ENCODE measurements at regions not wholly inside any gene's neighbourhood (a gene's known extent, or its start where the extent isn't known, plus 50 kb on each side); places are given as distances from the start of the nearest gene placed in this dataset.

GRCh38 chr4:132824761-132825160 lies 324.3 kb upstream of the PCDH10 start:
- H3K27me3 ChIP-seq (ENCODE audit: control insufficient read depth, insufficient read depth, low read length) = no peaks in the 10 kb centered on the region

GRCh38 chr4:132827522-132827921 lies 321.6 kb upstream of the PCDH10 start:
- no peaks in the 10 kb centered on the region for H3K9me3 ChIP-seq (ENCODE audit: control insufficient read depth, insufficient read depth, low read length)
- ChIA-PET POLR2A (no interaction called here), CTCF (no interaction called here)
- no peak for DNase-seq (ENCODE audit: low read depth, low spot score)
- H3K27ac ChIP-seq (ENCODE audit: low read depth, low read length) = no peak overlapping the region
- TF ChIP-seq, protein P1, sequence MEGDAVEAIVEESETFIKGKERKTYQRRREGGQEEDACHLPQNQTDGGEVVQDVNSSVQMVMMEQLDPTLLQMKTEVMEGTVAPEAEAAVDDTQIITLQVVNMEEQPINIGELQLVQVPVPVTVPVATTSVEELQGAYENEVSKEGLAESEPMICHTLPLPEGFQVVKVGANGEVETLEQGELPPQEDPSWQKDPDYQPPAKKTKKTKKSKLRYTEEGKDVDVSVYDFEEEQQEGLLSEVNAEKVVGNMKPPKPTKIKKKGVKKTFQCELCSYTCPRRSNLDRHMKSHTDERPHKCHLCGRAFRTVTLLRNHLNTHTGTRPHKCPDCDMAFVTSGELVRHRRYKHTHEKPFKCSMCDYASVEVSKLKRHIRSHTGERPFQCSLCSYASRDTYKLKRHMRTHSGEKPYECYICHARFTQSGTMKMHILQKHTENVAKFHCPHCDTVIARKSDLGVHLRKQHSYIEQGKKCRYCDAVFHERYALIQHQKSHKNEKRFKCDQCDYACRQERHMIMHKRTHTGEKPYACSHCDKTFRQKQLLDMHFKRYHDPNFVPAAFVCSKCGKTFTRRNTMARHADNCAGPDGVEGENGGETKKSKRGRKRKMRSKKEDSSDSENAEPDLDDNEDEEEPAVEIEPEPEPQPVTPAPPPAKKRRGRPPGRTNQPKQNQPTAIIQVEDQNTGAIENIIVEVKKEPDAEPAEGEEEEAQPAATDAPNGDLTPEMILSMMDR (IDR thresholded peaks at IDR 0.05; ENCODE audit: low read depth, low read length) = no peak
- H3K4me3 ChIP-seq (ENCODE audit: low read depth, low read length) = no peak overlapping the region
- H3K27me3 ChIP-seq (ENCODE audit: control insufficient read depth, insufficient read depth, low read length) = no peaks in the 10 kb centered on the region

More at GRCh38 chr4:132824761-132825160, 324.3 kb upstream of the PCDH10 start:
- Histone ChIP-seq H3K4me3 (ENCODE audit: low read depth, low read length) (no peak overlapping the region), H3K27ac (ENCODE audit: low read depth, low read length) (no peak overlapping the region), H3K9me3 (ENCODE audit: control insufficient read depth, insufficient read depth, low read length) (no peaks in the 10 kb centered on the region)
- ChIA-PET CTCF (no interaction called here), POLR2A (no interaction called here)
- DNase-seq (ENCODE audit: low read depth, low spot score) = no peak
- TF ChIP-seq, protein P1 (IDR thresholded peaks at IDR 0.05; ENCODE audit: low read depth, low read length) = no peak

DNA sequence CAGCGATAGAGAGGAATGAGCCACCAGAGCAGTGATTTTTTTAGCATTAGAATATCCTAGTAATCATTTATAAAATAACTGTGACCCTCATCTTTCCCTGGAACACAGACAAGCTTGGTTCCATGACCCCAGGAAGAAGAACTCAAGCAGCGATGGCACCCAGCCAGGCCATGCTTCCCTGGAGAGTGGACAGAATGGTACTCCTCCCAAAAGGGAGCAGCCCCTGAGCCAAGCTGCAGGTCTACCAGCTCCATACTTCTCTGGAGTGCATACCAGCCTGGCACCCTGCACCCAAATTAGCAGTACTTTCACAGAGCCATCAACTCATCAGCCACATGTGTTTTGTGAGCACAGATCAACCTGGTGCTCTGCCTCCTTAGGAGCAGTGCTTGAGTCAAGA lies 310.9 kb upstream of the PCDH10 start:
- DNase-seq (ENCODE audit: low read depth, low spot score) = no peak
- Histone ChIP-seq H3K27ac (ENCODE audit: low read depth, low read length) (no peak overlapping the region), H3K27me3 (ENCODE audit: control insufficient read depth, insufficient read depth, low read length) (no peaks in the 10 kb centered on the region), H3K9me3 (ENCODE audit: control insufficient read depth, insufficient read depth, low read length) (peaks cover 9% of the 10 kb centered on the region), H3K4me3 (ENCODE audit: low read depth, low read length) (no peak overlapping the region)
- TF ChIP-seq, protein P1 (IDR thresholded peaks at IDR 0.05; ENCODE audit: low read depth, low read length) = no peak
- POLR2A ChIA-PET = no interaction called here
- CTCF ChIA-PET = no interaction called here

DNA sequence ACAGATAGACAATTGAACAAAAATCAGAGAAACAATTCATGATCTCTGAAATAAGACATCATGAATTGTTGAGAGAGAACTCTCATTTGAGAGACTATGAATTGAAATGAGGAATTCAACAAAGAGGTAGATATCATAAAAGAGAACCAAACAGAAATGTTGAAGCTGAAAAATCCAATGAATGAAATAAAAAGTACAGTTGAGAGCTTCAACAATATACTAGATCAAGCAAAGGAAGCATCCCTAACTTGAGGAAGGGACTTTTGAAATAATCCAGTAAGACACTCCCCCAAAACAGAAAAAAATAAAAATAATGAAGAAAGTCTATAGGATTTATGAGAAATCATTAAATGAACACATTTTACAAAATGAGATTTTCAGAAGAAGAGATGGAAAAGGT lies 310.0 kb upstream of the PCDH10 start:
- TF ChIP-seq, protein P1 (IDR thresholded peaks at IDR 0.05; ENCODE audit: low read depth, low read length) = no peak
- no peak for DNase-seq (ENCODE audit: low read depth, low spot score)
- Histone ChIP-seq H3K9me3 (ENCODE audit: control insufficient read depth, insufficient read depth, low read length) (peaks cover 9% of the 10 kb centered on the region), H3K4me3 (ENCODE audit: low read depth, low read length) (no peak overlapping the region), H3K27ac (ENCODE audit: low read depth, low read length) (no peak overlapping the region), H3K27me3 (ENCODE audit: control insufficient read depth, insufficient read depth, low read length) (no peaks in the 10 kb centered on the region)
- ChIA-PET POLR2A (no interaction called here), CTCF (no interaction called here)

- ChIA-PET CTCF (no interaction called here), POLR2A (no interaction called here)
- DNase-seq (ENCODE audit: low read depth, low spot score) = no peak
- Histone ChIP-seq H3K27me3 (ENCODE audit: control insufficient read depth, insufficient read depth, low read length) (no peaks in the 10 kb centered on the region), H3K27ac (ENCODE audit: low read depth, low read length) (no peak overlapping the region), H3K4me3 (ENCODE audit: low read depth, low read length) (no peak overlapping the region), H3K9me3 (ENCODE audit: control insufficient read depth, insufficient read depth, low read length) (no peaks in the 10 kb centered on the region)
- TF ChIP-seq, protein P1 (IDR thresholded peaks at IDR 0.05; ENCODE audit: low read depth, low read length) = no peak
These were observed 289.2 kb upstream of the PCDH10 start for GRCh38 chr4:132859929-132860328.

Measured in AG04450 (cell line).